ENCODE measurements at regions not wholly inside any gene's neighbourhood (a gene's known extent, or its start where the extent isn't known, plus 50 kb on each side); places are given as distances from the start of the nearest gene placed in this dataset.

- Histone ChIP-seq H3K36me3 (ENCODE audit: low read length) (0 out of 2 replicates have a peak, but pooled peaks cover 2% of the 10 kb centered on the region), H4K20me1 (ENCODE audit: low read depth, low read length) (no peaks in the 10 kb centered on the region), H3K4me2 (ENCODE audit: low read depth, low read length, poor library complexity, severe bottlenecking) (no peak overlapping the region), H3K9me3 (ENCODE audit: insufficient read depth, low read length) (0 out of 2 replicates have a peak, but pooled peaks cover 17% of the 10 kb centered on the region), H3K9ac (ENCODE audit: low read length) (no peak overlapping the region), H3K79me2 (ENCODE audit: insufficient read depth, low read length) (no peaks in the 10 kb centered on the region), H3F3A (ENCODE audit: insufficient read depth) (no peaks in the 10 kb centered on the region; the same call in 1 of the 2 replicates), H2AFZ (ENCODE audit: low read depth, low read length, severe bottlenecking) (peak overlapping the region; percentile 5), H3K27ac (ENCODE audit: low read depth, low read length) (no peak overlapping the region), H3K27me3 (ENCODE audit: low read length) (no peaks in the 10 kb centered on the region), H3K4me3 (ENCODE audit: insufficient read depth, low read length, poor library complexity, severe bottlenecking) (no peak overlapping the region), H3K9me2 (replicated peaks; ENCODE audit: insufficient read depth, low read length) (no peaks in the 10 kb centered on the region)
- TF ChIP-seq, protein P1, sequence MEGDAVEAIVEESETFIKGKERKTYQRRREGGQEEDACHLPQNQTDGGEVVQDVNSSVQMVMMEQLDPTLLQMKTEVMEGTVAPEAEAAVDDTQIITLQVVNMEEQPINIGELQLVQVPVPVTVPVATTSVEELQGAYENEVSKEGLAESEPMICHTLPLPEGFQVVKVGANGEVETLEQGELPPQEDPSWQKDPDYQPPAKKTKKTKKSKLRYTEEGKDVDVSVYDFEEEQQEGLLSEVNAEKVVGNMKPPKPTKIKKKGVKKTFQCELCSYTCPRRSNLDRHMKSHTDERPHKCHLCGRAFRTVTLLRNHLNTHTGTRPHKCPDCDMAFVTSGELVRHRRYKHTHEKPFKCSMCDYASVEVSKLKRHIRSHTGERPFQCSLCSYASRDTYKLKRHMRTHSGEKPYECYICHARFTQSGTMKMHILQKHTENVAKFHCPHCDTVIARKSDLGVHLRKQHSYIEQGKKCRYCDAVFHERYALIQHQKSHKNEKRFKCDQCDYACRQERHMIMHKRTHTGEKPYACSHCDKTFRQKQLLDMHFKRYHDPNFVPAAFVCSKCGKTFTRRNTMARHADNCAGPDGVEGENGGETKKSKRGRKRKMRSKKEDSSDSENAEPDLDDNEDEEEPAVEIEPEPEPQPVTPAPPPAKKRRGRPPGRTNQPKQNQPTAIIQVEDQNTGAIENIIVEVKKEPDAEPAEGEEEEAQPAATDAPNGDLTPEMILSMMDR (IDR thresholded peaks at IDR 0.05; ENCODE audit: insufficient read depth, low read length, poor library complexity, severe bottlenecking), result no peak
- no peak for TF ChIP-seq EZH2phosphoT487 (conservative IDR thresholded peaks at IDR 0.05; ENCODE audit: low read length)
Measured at GRCh38 chr7:13448243-13448642, 541.2 kb downstream of the ETV1 start.

- H3K79me2 ChIP-seq (ENCODE audit: insufficient read depth, low read length), result no peaks in the 10 kb centered on the region
- no peak overlapping the region for H3K27ac ChIP-seq (ENCODE audit: low read depth, low read length)
- no peak overlapping the region for H3K9ac ChIP-seq (ENCODE audit: low read length)
- H2AFZ ChIP-seq (ENCODE audit: low read depth, low read length, severe bottlenecking), result no peak overlapping the region
- no peak overlapping the region for H3K4me3 ChIP-seq (ENCODE audit: insufficient read depth, low read length, poor library complexity, severe bottlenecking)
- H4K20me1 ChIP-seq (ENCODE audit: low read depth, low read length), result no peaks in the 10 kb centered on the region
- TF ChIP-seq, protein P1 (IDR thresholded peaks at IDR 0.05; ENCODE audit: insufficient read depth, low read length, poor library complexity, severe bottlenecking), result no peak
- no peak for TF ChIP-seq EZH2phosphoT487 (conservative IDR thresholded peaks at IDR 0.05; ENCODE audit: low read length)
- no peak overlapping the region for H3K4me2 ChIP-seq (ENCODE audit: low read depth, low read length, poor library complexity, severe bottlenecking)
- no peaks in the 10 kb centered on the region; the same call in 1 of the 2 replicates for H3F3A ChIP-seq (ENCODE audit: insufficient read depth)
- H3K27me3 ChIP-seq (ENCODE audit: low read length), result no peaks in the 10 kb centered on the region
- no peaks in the 10 kb centered on the region for H3K9me2 ChIP-seq (replicated peaks; ENCODE audit: insufficient read depth, low read length)
- H3K36me3 ChIP-seq (ENCODE audit: low read length), result 0 out of 2 replicates have a peak, but pooled peaks cover 2% of the 10 kb centered on the region
- H3K9me3 ChIP-seq (ENCODE audit: insufficient read depth, low read length), result 0 out of 2 replicates have a peak, but pooled peaks cover 17% of the 10 kb centered on the region
Measured at GRCh38 chr7:13449460-13449859, 540.0 kb downstream of the ETV1 start.

DNA sequence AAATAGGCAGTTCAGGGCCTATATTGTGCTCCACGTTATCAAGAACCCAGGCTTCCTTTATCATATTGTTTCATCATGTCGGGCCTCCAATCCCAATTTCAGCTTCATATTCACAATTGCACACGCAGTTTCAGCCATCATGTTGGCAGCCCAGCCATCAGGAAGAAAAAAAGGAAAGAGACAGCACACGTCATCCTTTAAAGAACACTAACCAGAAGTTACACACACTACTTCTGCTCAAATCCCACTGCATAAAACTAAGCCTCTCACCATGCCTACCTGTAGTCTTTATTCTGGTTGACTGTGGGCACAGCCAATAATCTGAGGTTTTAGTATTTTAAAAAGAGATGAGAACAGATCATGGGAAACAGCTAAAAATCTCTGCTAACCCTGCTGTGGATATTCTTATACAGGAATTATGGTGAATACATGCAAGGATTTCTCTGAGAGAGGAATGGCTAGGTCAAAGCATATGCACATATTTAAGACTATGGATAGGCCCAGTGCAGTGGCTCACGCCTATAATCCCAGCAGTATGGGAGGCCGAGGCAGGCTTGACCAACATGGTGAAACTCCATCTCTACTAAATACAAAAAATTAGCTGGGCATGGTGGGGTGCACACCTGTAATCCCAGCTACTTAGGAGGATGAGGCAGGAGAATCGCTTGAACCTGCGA lies 534.4 kb downstream of the ETV1 start:
- TF ChIP-seq EZH2phosphoT487 (conservative IDR thresholded peaks at IDR 0.05; ENCODE audit: low read length), result no peak
- TF ChIP-seq, protein P1 (IDR thresholded peaks at IDR 0.05; ENCODE audit: insufficient read depth, low read length, poor library complexity, severe bottlenecking), result no peak
- H3K4me3 ChIP-seq (ENCODE audit: insufficient read depth, low read length, poor library complexity, severe bottlenecking), result no peak overlapping the region
- H2AFZ ChIP-seq (ENCODE audit: low read depth, low read length, severe bottlenecking), result peak overlapping the region; percentile 4
- H4K20me1 ChIP-seq (ENCODE audit: low read depth, low read length), result no peaks in the 10 kb centered on the region
- H3F3A ChIP-seq (ENCODE audit: insufficient read depth), result peaks cover 7% of the 10 kb centered on the region; the same call in 1 of the 2 replicates
- H3K9ac ChIP-seq (ENCODE audit: low read length), result no peak overlapping the region
- no peaks in the 10 kb centered on the region for H3K27me3 ChIP-seq (ENCODE audit: low read length)
- no peaks in the 10 kb centered on the region for H3K79me2 ChIP-seq (ENCODE audit: insufficient read depth, low read length)
- H3K36me3 ChIP-seq (ENCODE audit: low read length), result no peaks in the 10 kb centered on the region; the same call in 1 of the 2 replicates
- H3K4me2 ChIP-seq (ENCODE audit: low read depth, low read length, poor library complexity, severe bottlenecking), result no peak overlapping the region
- no peaks in the 10 kb centered on the region for H3K9me2 ChIP-seq (replicated peaks; ENCODE audit: insufficient read depth, low read length)
- peak overlapping the region; percentile 17; the same call in 1 of the 2 replicates for H3K27ac ChIP-seq (ENCODE audit: low read depth, low read length)
- 0 out of 2 replicates have a peak, but pooled peaks cover 16% of the 10 kb centered on the region for H3K9me3 ChIP-seq (ENCODE audit: insufficient read depth, low read length)

Measured in SU-DHL-6 (cell line).